Memory B cell (primary cell): ENCODE measurements at regions not wholly inside any gene's neighbourhood (a gene's known extent, or its start where the extent isn't known, plus 50 kb on each side); places are given as distances from the start of the nearest gene placed in this dataset.
"Not testable (repeated sequence)": the region's sequence is repeated elsewhere in the genome, so short reads cannot be mapped to it uniquely, and the experiment has no call there.

ENCODE experiments used
- ATAC-seq: fragments of 150-1000 bp; cut with Tn5 transposase; 2 replicates; pipeline ENCODE4 v1.10.0; 2021; ENCODE audit warnings: low read depth, mild to moderate bottlenecking, moderate library complexity
- DNase-seq, 2 donors: peaks; one replicate each; pipeline ENCODE4 v3.0.0; 2022; ENCODE audit warnings: low spot score in 2 of 2
- H3K27ac Mint-ChIP-seq: one replicate; pipeline ENCODE4 v1.8.0; 2022; ENCODE audit warnings: mild to moderate bottlenecking, moderate library complexity, mixed read lengths
- H3K27me3 Mint-ChIP-seq: one replicate; pipeline ENCODE4 v1.8.0; 2022; ENCODE audit warnings: mixed read lengths
- H3K36me3 Mint-ChIP-seq: one replicate; pipeline ENCODE4 v1.8.0; 2022; ENCODE audit warnings: mild to moderate bottlenecking, mixed read lengths
- H3K4me1 Mint-ChIP-seq: one replicate; pipeline ENCODE4 v1.8.0; 2022; ENCODE audit warnings: mixed read lengths
- H3K4me3 Mint-ChIP-seq: one replicate; pipeline ENCODE4 v1.8.0; 2022; ENCODE audit warnings: mild to moderate bottlenecking, moderate library complexity, mixed read lengths
- H3K9me3 Mint-ChIP-seq: one replicate; pipeline ENCODE4 v1.8.0; 2022; ENCODE audit warnings: mixed read lengths

DNA sequence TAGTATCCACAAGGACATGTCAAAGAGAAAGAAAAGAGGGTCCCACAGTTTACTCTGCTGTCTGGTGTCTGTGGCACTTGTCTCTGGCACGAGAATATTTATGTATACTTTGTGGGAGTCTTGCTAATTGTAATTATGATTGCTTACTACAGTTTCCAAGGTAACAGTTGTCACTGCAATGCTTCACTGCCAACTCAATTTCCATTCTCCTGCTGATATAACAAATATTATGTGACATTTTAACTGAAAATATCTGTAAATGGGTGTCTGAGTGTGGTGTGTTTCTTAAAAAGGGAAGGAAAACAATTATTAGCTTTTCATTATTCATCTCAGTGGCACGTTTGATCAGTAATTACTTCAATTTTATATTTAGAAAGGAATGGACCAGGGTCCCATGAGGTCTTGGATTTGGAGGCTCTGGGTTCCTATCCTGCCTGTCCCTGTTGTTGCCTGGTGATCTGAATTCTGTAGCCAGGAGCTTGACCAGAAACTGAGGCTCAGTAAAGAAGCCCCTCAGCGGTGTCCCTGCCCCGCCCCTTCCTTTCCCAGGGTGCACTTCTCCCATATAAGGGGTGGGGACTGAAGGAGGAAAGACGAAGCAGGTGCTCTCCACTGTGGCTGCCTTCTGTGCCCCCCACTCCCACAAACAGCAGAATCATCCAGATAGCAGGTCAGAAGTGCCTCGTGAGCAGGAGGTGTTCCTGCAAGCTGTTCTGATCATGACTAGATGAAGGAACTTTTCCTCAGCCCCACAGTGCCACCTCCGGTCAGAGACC lies 137.3 kb upstream of the KIF2A start:
- Mint-ChIP-seq H3K36me3 (no peaks in the 10 kb centered on the region), H3K4me1 (no peaks in the 10 kb centered on the region), H3K27ac (no peak overlapping the region), H3K4me3 (no peak overlapping the region), H3K9me3 (no peaks in the 10 kb centered on the region), H3K27me3 (peaks cover 11% of the 10 kb centered on the region)
- ATAC-seq (no peak), DNase-seq (no peak)

DNA sequence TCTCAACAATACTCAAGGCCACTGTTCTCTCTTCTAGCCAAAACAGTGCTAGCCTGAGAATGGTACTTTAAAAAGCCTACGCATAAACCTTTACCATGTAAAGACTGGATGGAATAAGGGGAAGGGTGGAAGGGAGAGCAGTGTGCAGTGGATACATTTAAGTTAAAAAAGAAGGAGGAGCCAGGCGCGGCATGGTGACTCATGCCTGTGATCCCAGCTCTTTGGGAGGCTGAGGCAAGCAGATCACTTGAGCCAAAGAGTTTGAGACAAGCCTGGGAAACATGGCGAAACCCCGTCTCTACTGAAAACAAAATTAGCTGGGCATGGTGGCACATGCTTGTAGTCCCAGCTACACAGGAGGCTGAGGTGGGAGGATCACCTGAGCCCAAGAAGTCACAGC lies 127.7 kb upstream of the KIF2A start:
- no peak overlapping the region for H3K4me3 Mint-ChIP-seq
- H3K27me3 Mint-ChIP-seq: peaks cover 13% of the 10 kb centered on the region
- no peaks in the 10 kb centered on the region for H3K9me3 Mint-ChIP-seq
- H3K27ac Mint-ChIP-seq: no peak overlapping the region
- ATAC-seq (no peak), DNase-seq (no peak)
- H3K4me1 Mint-ChIP-seq: no peaks in the 10 kb centered on the region
- H3K36me3 Mint-ChIP-seq: no peaks in the 10 kb centered on the region

GRCh38 chr5:62182802-62183201 lies 123.2 kb upstream of the KIF2A start:
- ATAC-seq (no peak), DNase-seq (no peak)
- Mint-ChIP-seq H3K27me3 (peaks cover 17% of the 10 kb centered on the region), H3K9me3 (no peaks in the 10 kb centered on the region), H3K4me1 (no peaks in the 10 kb centered on the region), H3K27ac (no peak overlapping the region), H3K36me3 (no peaks in the 10 kb centered on the region), H3K4me3 (no peak overlapping the region)

- Mint-ChIP-seq H3K27ac (no peak overlapping the region), H3K27me3 (peaks cover 16% of the 10 kb centered on the region), H3K4me1 (no peaks in the 10 kb centered on the region), H3K36me3 (no peaks in the 10 kb centered on the region), H3K9me3 (no peaks in the 10 kb centered on the region), H3K4me3 (no peak overlapping the region)
- DNase-seq: no peak
- ATAC-seq: no peak
Measured at GRCh38 chr5:62183727-62184126, 122.3 kb upstream of the KIF2A start.

DNA sequence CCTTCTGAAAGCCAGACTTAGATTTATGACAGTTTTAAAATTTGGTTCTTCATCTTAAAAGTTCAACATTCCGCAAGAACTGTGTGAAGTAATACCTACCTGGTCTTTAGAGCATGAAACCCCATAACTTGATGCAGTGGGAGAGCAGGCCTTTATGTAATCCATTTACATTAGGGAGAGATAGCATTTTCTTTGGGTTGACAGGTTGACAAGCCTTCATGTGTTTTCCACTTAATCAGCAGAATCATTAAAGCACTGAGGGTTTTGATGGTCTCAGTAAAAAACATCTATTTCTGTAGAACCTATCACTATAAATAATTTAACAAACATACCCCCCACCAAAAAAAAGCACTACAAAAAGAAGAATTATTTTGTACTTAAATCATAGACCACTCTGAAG lies 121.6 kb upstream of the KIF2A start:
- H3K4me1 Mint-ChIP-seq: no peaks in the 10 kb centered on the region
- H3K4me3 Mint-ChIP-seq: no peak overlapping the region
- no peaks in the 10 kb centered on the region for H3K9me3 Mint-ChIP-seq
- no peaks in the 10 kb centered on the region for H3K36me3 Mint-ChIP-seq
- no peak overlapping the region for H3K27ac Mint-ChIP-seq
- DNase-seq: no peak
- ATAC-seq: no peak
- peaks cover 16% of the 10 kb centered on the region for H3K27me3 Mint-ChIP-seq

DNA sequence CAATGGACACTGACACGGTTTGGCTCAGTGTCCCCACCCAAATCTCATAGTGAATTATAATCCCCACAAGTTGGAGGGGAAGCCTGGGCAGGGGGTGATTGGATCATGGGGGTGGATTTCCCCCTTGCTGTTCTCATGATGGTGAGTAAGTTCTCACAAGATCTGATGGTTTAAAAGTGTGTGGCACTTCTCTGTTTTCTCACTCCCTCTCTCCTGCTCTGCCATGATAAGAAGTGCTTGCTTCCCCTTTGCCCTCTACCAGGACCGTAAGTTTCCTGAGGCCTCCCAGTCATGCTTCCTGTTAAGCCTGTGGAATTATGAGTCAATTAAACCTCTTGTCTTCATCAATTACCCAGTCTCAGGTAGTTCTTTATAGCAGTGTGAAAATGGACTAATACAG lies 115.8 kb upstream of the KIF2A start:
- no peaks in the 10 kb centered on the region for H3K4me1 Mint-ChIP-seq
- DNase-seq (no peak), ATAC-seq (no peak)
- no peak overlapping the region for H3K27ac Mint-ChIP-seq
- no peaks in the 10 kb centered on the region for H3K36me3 Mint-ChIP-seq
- peaks cover 9% of the 10 kb centered on the region for H3K9me3 Mint-ChIP-seq
- no peak overlapping the region for H3K4me3 Mint-ChIP-seq
- H3K27me3 Mint-ChIP-seq: peaks cover 7% of the 10 kb centered on the region

GRCh38 chr5:62190931-62191330 lies 115.1 kb upstream of the KIF2A start:
- no peak overlapping the region for H3K4me3 Mint-ChIP-seq
- H3K9me3 Mint-ChIP-seq: peaks cover 9% of the 10 kb centered on the region
- H3K27me3 Mint-ChIP-seq: peaks cover 4% of the 10 kb centered on the region
- ATAC-seq (no peak), DNase-seq (no peak)
- no peaks in the 10 kb centered on the region for H3K36me3 Mint-ChIP-seq
- H3K27ac Mint-ChIP-seq: no peak overlapping the region
- no peaks in the 10 kb centered on the region for H3K4me1 Mint-ChIP-seq

- no peak overlapping the region for H3K27ac Mint-ChIP-seq
- DNase-seq (no peak), ATAC-seq (no peak)
- peaks cover 4% of the 10 kb centered on the region for H3K27me3 Mint-ChIP-seq
- no peaks in the 10 kb centered on the region for H3K4me1 Mint-ChIP-seq
- no peaks in the 10 kb centered on the region for H3K36me3 Mint-ChIP-seq
- no peak overlapping the region for H3K4me3 Mint-ChIP-seq
- H3K9me3 Mint-ChIP-seq: peaks cover 9% of the 10 kb centered on the region
Measured at GRCh38 chr5:62192958-62193357, 113.0 kb upstream of the KIF2A start.

- ATAC-seq: not testable (repeated sequence)
Measured at GRCh38 chr5:62196532-62196931, 109.5 kb upstream of the KIF2A start.

DNA sequence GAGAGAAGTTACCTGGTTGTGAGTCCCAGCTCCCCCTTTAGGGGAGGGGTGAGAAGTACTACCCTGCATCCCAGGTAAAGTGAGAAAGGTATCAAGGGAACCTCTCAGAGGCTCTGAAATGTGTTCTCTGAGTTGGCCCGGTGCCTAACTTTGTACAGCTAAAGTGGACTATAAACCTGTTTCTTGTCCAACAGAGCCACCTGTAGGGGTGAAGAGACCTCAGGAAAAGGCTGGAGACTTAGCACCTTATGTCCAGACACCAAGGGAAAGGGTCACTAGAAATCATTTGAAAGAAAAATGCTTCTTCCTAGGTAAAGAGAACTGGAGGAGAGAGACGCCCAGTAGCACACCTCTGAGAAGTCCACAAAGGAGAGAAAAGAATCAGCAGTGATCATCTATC lies 108.3 kb upstream of the KIF2A start:
- Mint-ChIP-seq H3K4me3 (no peak overlapping the region), H3K27me3 (peaks cover 9% of the 10 kb centered on the region), H3K4me1 (no peaks in the 10 kb centered on the region), H3K9me3 (peaks cover 3% of the 10 kb centered on the region), H3K36me3 (no peaks in the 10 kb centered on the region), H3K27ac (no peak overlapping the region)
- no peak for ATAC-seq
- DNase-seq: no peak

More at GRCh38 chr5:62196532-62196931, 109.5 kb upstream of the KIF2A start:
- not testable (repeated sequence) for H3K27me3 Mint-ChIP-seq, H3K27ac Mint-ChIP-seq, DNase-seq, H3K9me3 Mint-ChIP-seq, H3K4me1 Mint-ChIP-seq, H3K36me3 Mint-ChIP-seq, H3K4me3 Mint-ChIP-seq

GRCh38 chr5:62198421-62198820 lies 107.6 kb upstream of the KIF2A start:
- no peak for DNase-seq

DNA sequence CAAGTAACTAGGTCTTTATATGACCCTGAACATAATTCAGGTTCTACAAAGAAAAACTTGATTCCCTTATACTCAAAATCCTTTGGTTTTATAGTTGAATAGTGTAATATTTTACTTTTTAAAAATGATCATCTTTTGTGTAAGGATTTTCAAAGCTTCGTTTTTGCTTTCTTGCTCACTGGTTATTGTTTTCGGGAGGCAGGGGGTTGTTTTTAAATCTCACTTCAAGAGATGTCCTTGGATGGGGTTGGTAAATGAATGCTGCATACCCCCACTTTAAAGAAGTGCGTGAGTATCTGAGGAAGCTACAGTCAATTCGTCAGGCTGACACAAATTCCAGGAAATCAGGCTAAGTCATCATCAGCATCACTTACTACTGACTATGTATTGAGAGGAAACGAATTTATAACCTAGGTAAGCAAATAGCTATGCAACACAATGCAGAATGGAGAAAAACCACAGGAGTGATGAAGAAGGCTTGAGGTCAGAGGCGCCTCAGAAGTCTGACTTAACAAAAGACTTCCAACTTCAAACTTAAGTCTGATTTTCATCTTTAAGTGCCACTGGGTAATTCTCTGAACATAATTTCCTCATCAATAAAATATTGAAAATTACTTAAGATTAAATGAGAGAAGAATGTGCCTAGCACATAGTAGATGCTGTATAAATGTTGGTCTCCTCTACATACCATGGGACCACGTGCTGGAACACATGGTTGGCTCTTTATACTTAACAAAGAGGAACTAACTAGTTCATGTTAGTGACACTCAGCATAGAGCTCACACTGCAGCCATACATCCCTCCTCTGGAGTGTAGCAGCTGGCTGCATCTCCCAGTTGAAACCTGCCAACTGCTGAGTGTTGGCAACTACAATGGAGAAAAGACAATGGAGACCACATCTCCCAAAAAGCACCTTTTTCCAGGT lies 106.0 kb upstream of the KIF2A start:
- no peaks in the 10 kb centered on the region for H3K9me3 Mint-ChIP-seq
- H3K27ac Mint-ChIP-seq: no peak overlapping the region
- peaks cover 10% of the 10 kb centered on the region for H3K27me3 Mint-ChIP-seq
- no peaks in the 10 kb centered on the region for H3K36me3 Mint-ChIP-seq
- no peak overlapping the region for H3K4me3 Mint-ChIP-seq
- H3K4me1 Mint-ChIP-seq: no peaks in the 10 kb centered on the region
- DNase-seq (no peak), ATAC-seq (no peak)

More at GRCh38 chr5:62198421-62198820, 107.6 kb upstream of the KIF2A start:
- peaks cover 2% of the 10 kb centered on the region for H3K9me3 Mint-ChIP-seq
- no peak overlapping the region for H3K4me3 Mint-ChIP-seq
- no peaks in the 10 kb centered on the region for H3K36me3 Mint-ChIP-seq
- no peak for ATAC-seq
- peaks cover 12% of the 10 kb centered on the region for H3K27me3 Mint-ChIP-seq
- no peak overlapping the region for H3K27ac Mint-ChIP-seq
- no peaks in the 10 kb centered on the region for H3K4me1 Mint-ChIP-seq

- ATAC-seq (no peak), DNase-seq (no peak)
- Mint-ChIP-seq H3K27me3 (peaks cover 11% of the 10 kb centered on the region), H3K36me3 (no peaks in the 10 kb centered on the region), H3K27ac (no peak overlapping the region), H3K9me3 (no peaks in the 10 kb centered on the region), H3K4me3 (no peak overlapping the region), H3K4me1 (no peaks in the 10 kb centered on the region)
Measured at GRCh38 chr5:62206150-62206829, 99.7 kb upstream of the KIF2A start.

DNA sequence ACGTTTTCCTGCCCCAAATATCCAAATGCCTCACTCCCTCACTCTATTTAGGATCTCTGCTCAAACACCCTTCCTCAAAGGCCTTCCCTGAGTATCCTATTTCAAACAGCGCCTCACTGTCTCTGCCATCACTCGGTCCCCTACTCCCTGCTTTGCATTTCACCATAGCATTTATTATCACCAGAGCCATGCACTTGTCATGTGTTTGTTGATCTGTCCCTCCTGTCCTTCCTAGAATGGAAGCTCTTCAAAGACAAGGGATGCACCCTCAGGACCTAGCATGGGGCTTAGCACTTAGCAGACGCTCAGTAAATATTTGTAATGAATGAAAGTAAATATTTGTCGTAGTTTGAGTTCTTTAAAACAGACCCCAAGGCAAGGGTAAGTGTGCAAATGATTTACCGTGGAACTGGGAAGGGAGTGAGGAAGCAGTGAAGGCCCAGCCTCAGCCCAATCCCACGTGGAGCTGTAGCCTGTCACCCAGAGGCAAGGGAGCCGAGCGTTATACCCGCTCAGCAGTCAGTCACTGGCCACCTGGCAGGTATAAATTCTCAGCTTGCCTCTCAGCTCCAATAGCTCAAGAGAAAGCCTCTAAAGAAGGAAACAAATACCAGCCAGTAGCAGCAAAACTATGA lies 97.7 kb upstream of the KIF2A start:
- no peaks in the 10 kb centered on the region for H3K9me3 Mint-ChIP-seq
- peaks cover 8% of the 10 kb centered on the region for H3K27me3 Mint-ChIP-seq
- H3K36me3 Mint-ChIP-seq: no peaks in the 10 kb centered on the region
- no peak overlapping the region for H3K4me3 Mint-ChIP-seq
- no peak overlapping the region for H3K27ac Mint-ChIP-seq
- no peak for ATAC-seq
- no peaks in the 10 kb centered on the region for H3K4me1 Mint-ChIP-seq
- no peak for DNase-seq
